C4-2B (cell line): ENCODE measurements at regions not wholly inside any gene's neighbourhood (a gene's known extent, or its start where the extent isn't known, plus 50 kb on each side); places are given as distances from the start of the nearest gene placed in this dataset.

Source experiments
- CTCF ChIP-seq: fragments of 450-650 bp; conservative IDR thresholded peaks from 2 replicates; pipeline ENCODE4 v1.5.1; 2017; ENCODE audit warnings: mild to moderate bottlenecking
- ZFX ChIP-seq: fragments of 450-650 bp; IDR thresholded peaks from 2 replicates; pipeline ENCODE4 v1.6.1; 2017

- no peak for TF ChIP-seq CTCF
- TF ChIP-seq ZFX: no peak
Measured at GRCh38 chr10:111297351-111297848, 220.6 kb downstream of the ADRA2A start.
